K562 (cell line): ENCODE measurements at regions not wholly inside any gene's neighbourhood (a gene's known extent, or its start where the extent isn't known, plus 50 kb on each side); places are given as distances from the start of the nearest gene placed in this dataset.

Experiments used
- ATF1 ChIP-seq, 2 experiments: fragments of 450-650 bp in 1 of 2; IDR thresholded peaks; 2 replicates each; pipeline ENCODE4 v1.6.1; 2016; ENCODE audit warnings: missing compliant biosample characterization in 1 of 2, missing genetic modification characterization in 1 of 2
- CEBPB ChIP-seq: fragments of 450-650 bp; IDR thresholded peaks from 2 replicates; pipeline ENCODE4 v1.6.1; 2016; ENCODE audit warnings: missing genetic modification characterization, missing compliant biosample characterization
- CHD2 ChIP-seq: IDR thresholded peaks from 2 replicates; pipeline ENCODE4 v1.6.1; 2011; ENCODE audit warnings: low read depth, low read length
- EZH2 ChIP-seq: IDR thresholded peaks from 2 replicates; pipeline ENCODE4 v1.6.1; 2012; ENCODE audit warnings: low read depth, mild to moderate bottlenecking, inconsistent platforms, low read length, borderline replicate concordance
- HCFC1 ChIP-seq: IDR thresholded peaks from 2 replicates; pipeline ENCODE4 v1.6.1; 2012; ENCODE audit warnings: low read depth, low read length, improper control_type of control experiment
- HDAC8 ChIP-seq: fragments of 450-650 bp; IDR thresholded peaks from 2 replicates; pipeline ENCODE4 v1.6.1; 2016; ENCODE audit warnings: mild to moderate bottlenecking, missing genetic modification characterization, moderate library complexity, missing compliant biosample characterization
- KAT7 ChIP-seq: sonication (generic); formaldehyde crosslinking; IDR thresholded peaks from 2 replicates; pipeline ENCODE4 v1.8.0; 2022; ENCODE audit warnings: missing genetic modification reagents, mild to moderate bottlenecking, borderline replicate concordance
- RAD21 ChIP-seq, 2 experiments: fragments of 250-450 bp in 1 of 2; fragments of 450-650 bp in 1 of 2; sonication (Bioruptor Pico) in 1 of 2; formaldehyde crosslinking in 1 of 2; IDR thresholded peaks in 1 of 2; conservative IDR thresholded peaks in 1 of 2; 2 replicates each; pipeline versions ENCODE4 v1.4.0 to v1.8.0; 2020 to 2022; ENCODE audit warnings: mild to moderate bottlenecking in 2 of 2, moderate library complexity in 1 of 2
- SNRNP70 ChIP-seq: fragments of 200-400 bp; formaldehyde crosslinking; optimal IDR thresholded peaks from 2 replicates; pipeline ENCODE3; 2017; ENCODE audit warnings: low read depth, low read length
- TBL1XR1 ChIP-seq, 2 experiments: IDR thresholded peaks; 2 replicates each; pipeline ENCODE4 v1.6.1; 2012; ENCODE audit warnings: improper control_type of control experiment in 2 of 2, low read length in 2 of 2, mild to moderate bottlenecking in 1 of 2
- YY1 ChIP-seq, 3 experiments: IDR thresholded peaks; 2 replicates each; pipeline ENCODE4 v1.6.1; 2011; ENCODE audit warnings: low read length in 2 of 3, mild to moderate bottlenecking in 2 of 3, moderate library complexity in 2 of 3, borderline replicate concordance in 1 of 3, control low read depth in 1 of 3, low read depth in 1 of 3; ENCODE audit not compliant: insufficient read depth in 3 of 3, insufficient replicate concordance in 2 of 3, control insufficient read depth in 1 of 3, insufficient read length in 1 of 3; ENCODE audit errors: extremely low read depth in 1 of 3
- TF ChIP-seq, protein P1 (sequence below): sonication (generic); formaldehyde crosslinking; IDR thresholded peaks from 2 replicates; pipeline ENCODE4 v1.8.1; 2023; ENCODE audit warnings: missing genetic modification reagents, mild to moderate bottlenecking, borderline replicate concordance
- TF ChIP-seq, protein P2 (sequence below), 3 experiments: fragments of 200-800 bp in 1 of 3; sonication (Bioruptor generic) in 1 of 3; sonication (generic) in 1 of 3; formaldehyde crosslinking in 1 of 3; IDR thresholded peaks; 2 replicates each; pipeline versions ENCODE4 v1.6.1 to v1.8.0; 2016 to 2022; ENCODE audit warnings: mild to moderate bottlenecking in 2 of 3, missing compliant biosample characterization in 2 of 3, missing genetic modification characterization in 2 of 3, missing genetic modification reagents in 1 of 3

DNA sequence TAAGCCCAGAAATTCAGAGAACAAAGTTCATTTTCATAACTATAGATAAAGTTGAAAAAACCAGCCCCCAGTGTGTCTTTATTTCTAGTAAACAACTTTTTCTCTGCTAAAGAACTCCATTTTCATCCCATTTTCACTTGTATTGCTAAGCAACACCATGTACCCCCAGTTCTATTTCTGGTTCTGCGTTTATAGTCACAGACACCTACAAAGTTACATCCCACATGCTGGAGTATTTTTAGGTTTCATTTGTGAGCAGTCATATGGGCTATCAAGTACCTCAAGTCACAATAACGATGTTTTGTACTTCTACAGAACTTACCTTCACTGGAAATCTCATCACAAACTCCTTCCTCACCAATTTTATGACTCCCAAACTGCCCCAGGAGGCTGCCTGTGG lies 236.5 kb downstream of the RSL24D1 start:
- TF ChIP-seq YY1 (IDR thresholded peaks at IDR 0.05; ENCODE audit: borderline replicate concordance in 1 of 3, control insufficient read depth in 1 of 3, extremely low read depth in 1 of 3, insufficient read depth in 3 of 3, insufficient read length in 1 of 3, insufficient replicate concordance in 2 of 3, low read depth in 1 of 3, low read length in 2 of 3) (no peak), TBL1XR1 (IDR thresholded peaks at IDR 0.05; ENCODE audit: low read length in 2 of 2) (no peak), KAT7 (CRISPR knock-in tag) (no peak), CEBPB (tag) (no peak), ATF1 (CRISPR knock-in tag; IDR thresholded peaks at IDR 0.05) (no peak), ATF1 (tag; IDR thresholded peaks at IDR 0.05) (no peak), RAD21 (CRISPR knock-in tag; conservative IDR thresholded peaks at IDR 0.05 in 1 of 2, IDR thresholded peaks at IDR 0.05 in 1 of 2) (no peak), HCFC1 (no peak), SNRNP70 (no peak), EZH2 (no peak), HDAC8 (tag) (no peak), CHD2 (no peak)
- TF ChIP-seq, protein P1, sequence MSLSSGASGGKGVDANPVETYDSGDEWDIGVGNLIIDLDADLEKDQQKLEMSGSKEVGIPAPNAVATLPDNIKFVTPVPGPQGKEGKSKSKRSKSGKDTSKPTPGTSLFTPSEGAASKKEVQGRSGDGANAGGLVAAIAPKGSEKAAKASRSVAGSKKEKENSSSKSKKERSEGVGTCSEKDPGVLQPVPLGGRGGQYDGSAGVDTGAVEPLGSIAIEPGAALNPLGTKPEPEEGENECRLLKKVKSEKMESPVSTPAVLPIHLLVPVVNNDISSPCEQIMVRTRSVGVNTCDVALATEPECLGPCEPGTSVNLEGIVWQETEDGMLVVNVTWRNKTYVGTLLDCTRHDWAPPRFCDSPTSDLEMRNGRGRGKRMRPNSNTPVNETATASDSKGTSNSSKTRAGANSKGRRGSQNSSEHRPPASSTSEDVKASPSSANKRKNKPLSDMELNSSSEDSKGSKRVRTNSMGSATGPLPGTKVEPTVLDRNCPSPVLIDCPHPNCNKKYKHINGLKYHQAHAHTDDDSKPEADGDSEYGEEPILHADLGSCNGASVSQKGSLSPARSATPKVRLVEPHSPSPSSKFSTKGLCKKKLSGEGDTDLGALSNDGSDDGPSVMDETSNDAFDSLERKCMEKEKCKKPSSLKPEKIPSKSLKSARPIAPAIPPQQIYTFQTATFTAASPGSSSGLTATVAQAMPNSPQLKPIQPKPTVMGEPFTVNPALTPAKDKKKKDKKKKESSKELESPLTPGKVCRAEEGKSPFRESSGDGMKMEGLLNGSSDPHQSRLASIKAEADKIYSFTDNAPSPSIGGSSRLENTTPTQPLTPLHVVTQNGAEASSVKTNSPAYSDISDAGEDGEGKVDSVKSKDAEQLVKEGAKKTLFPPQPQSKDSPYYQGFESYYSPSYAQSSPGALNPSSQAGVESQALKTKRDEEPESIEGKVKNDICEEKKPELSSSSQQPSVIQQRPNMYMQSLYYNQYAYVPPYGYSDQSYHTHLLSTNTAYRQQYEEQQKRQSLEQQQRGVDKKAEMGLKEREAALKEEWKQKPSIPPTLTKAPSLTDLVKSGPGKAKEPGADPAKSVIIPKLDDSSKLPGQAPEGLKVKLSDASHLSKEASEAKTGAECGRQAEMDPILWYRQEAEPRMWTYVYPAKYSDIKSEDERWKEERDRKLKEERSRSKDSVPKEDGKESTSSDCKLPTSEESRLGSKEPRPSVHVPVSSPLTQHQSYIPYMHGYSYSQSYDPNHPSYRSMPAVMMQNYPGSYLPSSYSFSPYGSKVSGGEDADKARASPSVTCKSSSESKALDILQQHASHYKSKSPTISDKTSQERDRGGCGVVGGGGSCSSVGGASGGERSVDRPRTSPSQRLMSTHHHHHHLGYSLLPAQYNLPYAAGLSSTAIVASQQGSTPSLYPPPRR (CRISPR knock-in tag): no peak
- TF ChIP-seq, protein P2, sequence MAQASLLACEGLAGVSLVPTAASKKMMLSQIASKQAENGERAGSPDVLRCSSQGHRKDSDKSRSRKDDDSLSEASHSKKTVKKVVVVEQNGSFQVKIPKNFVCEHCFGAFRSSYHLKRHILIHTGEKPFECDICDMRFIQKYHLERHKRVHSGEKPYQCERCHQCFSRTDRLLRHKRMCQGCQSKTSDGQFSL (CRISPR knock-in tag; IDR thresholded peaks at IDR 0.05): no peak
- TF ChIP-seq, protein P2 (tag; IDR thresholded peaks at IDR 0.05): no peak
